Fibroblast of pulmonary artery (primary cell): ENCODE measurements at regions not wholly inside any gene's neighbourhood (a gene's known extent, or its start where the extent isn't known, plus 50 kb on each side); places are given as distances from the start of the nearest gene placed in this dataset.

Experiments
- DNase-seq: peaks from one replicate; pipeline ENCODE4 v3.0.0-alpha.2; 2010; ENCODE audit warnings: low read depth
- H3K4me3 ChIP-seq: replicated peaks from 2 replicates; pipeline ENCODE4 v1.5.1; 2011; ENCODE audit warnings: low read depth, mild to moderate bottlenecking, control low read depth, low read length, moderate library complexity
- TF ChIP-seq, protein P1 (sequence below): IDR thresholded peaks from 2 replicates; pipeline ENCODE4 v1.5.1; 2011; ENCODE audit warnings: mild to moderate bottlenecking, control low read depth, low read length, inconsistent platforms; ENCODE audit errors: missing control alignments

GRCh38 chr2:240277073-240277806, 136.8 kb upstream of the OTOS start:
- TF ChIP-seq, protein P1, sequence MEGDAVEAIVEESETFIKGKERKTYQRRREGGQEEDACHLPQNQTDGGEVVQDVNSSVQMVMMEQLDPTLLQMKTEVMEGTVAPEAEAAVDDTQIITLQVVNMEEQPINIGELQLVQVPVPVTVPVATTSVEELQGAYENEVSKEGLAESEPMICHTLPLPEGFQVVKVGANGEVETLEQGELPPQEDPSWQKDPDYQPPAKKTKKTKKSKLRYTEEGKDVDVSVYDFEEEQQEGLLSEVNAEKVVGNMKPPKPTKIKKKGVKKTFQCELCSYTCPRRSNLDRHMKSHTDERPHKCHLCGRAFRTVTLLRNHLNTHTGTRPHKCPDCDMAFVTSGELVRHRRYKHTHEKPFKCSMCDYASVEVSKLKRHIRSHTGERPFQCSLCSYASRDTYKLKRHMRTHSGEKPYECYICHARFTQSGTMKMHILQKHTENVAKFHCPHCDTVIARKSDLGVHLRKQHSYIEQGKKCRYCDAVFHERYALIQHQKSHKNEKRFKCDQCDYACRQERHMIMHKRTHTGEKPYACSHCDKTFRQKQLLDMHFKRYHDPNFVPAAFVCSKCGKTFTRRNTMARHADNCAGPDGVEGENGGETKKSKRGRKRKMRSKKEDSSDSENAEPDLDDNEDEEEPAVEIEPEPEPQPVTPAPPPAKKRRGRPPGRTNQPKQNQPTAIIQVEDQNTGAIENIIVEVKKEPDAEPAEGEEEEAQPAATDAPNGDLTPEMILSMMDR: no peak
- peak; percentile 72 for DNase-seq

DNA sequence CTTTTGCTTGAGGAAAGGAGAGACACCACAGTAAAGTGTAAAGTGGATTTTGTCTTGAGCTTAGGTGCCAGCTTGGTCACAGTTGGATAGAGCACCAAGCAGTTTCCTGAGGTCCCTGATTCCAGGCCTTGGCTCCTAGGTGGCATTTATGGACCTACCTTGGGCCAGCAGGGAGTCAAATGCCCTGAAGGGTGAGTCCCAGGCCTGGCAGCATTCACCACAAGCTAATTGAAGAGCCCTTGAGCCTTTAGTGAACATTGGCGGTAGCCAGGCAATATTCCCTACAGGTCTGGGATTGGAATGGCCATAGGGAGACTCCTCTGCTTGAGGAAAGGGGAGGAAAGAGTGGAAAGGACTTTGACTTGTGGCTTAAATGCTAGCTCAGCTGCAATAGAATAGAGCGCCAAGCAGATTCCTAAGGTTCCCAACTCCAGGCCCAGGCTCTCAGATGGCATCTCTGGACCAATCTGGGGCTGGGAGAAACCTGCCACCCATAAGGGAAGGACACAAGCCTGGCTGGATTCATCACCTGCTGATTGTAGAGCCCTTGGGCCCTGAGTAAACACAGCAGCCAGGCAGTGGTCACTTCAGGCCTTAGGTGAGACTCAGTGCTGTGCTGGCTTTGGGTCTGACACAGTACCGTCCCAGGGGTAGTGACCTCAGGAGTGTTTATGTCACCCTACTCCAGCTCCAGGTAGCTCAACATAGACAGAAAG, 137.5 kb upstream of the OTOS start:
- TF ChIP-seq, protein P1: no peak
- H3K4me3 ChIP-seq: no peak overlapping the region
- DNase-seq: no peak

More at GRCh38 chr2:240277073-240277806, 136.8 kb upstream of the OTOS start:
- no peak overlapping the region for H3K4me3 ChIP-seq

- no peak overlapping the region for H3K4me3 ChIP-seq
- peak; percentile 38 for DNase-seq
- TF ChIP-seq, protein P1: no peak
These were observed 138.2 kb upstream of the OTOS start for GRCh38 chr2:240278661-240279060.

- no peak for DNase-seq
- TF ChIP-seq, protein P1: no peak
- no peak overlapping the region for H3K4me3 ChIP-seq
These were observed 140.2 kb upstream of the OTOS start for GRCh38 chr2:240280621-240281020.

DNA sequence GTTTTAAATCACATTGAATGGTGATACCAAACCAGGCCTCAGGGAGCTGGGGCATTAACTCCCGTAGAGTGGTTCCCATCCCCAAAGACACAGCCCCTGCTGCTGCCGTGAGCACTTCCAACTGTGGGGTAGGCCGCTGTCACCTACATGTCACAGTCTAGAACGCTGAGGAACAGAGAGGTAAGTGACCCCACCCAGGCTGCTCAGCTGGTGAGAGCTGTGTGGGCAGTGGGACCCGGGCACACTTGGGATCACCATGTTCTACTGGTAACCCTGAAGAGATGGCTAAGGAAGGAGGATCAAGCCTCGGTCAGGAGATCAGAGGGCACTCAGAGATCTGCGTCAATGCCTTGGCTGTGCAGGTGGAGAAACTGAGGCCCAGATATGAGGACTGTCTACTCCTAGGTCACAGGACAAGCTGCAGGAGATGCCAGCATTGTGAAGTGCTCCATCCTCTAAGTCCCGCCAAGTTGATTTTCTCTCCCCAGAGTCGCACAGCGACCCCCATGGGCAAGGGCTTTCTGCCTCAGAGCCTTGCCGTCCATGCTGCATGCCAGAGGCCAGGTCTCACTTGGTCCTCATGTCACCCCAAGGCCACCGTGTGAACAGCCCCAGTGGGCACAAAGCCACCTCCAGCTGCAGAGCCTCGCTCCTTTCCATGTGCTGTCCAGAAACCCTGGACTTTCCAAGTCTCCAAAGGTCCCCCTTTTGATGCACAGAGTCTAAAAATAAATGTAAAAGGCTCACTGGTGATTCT, 144.2 kb upstream of the OTOS start:
- DNase-seq: no peak
- H3K4me3 ChIP-seq: no peak overlapping the region
- TF ChIP-seq, protein P1: no peak

GRCh38 chr2:240285725-240286124, 145.3 kb upstream of the OTOS start:
- TF ChIP-seq, protein P1: no peak
- H3K4me3 ChIP-seq: no peak overlapping the region
- DNase-seq: no peak
